ENCODE measurements at regions not wholly inside any gene's neighbourhood (a gene's known extent, or its start where the extent isn't known, plus 50 kb on each side); places are given as distances from the start of the nearest gene placed in this dataset.

- no peak overlapping the region for H3K4me3 ChIP-seq (ENCODE audit: low read depth, low read length)
Measured at GRCh38 chr6:28585335-28585734, 59.7 kb downstream of the GPX5 start.

GRCh38 chr6:28586324-28586723, 60.6 kb downstream of the GPX5 start:
- peak overlapping the region; percentile 96 for H3K4me3 ChIP-seq (ENCODE audit: low read depth, low read length)

GRCh38 chr6:28586962-28587745, 61.5 kb downstream of the GPX5 start:
- H3K4me3 ChIP-seq (ENCODE audit: low read depth, low read length) = peak overlapping the region; percentile 96

GRCh38 chr6:28587746-28588075, 62.0 kb downstream of the GPX5 start:
- peak overlapping the region; percentile 96 for H3K4me3 ChIP-seq (ENCODE audit: low read depth, low read length)

- no peak overlapping the region for H3K4me3 ChIP-seq (ENCODE audit: low read depth, low read length)
Measured at GRCh38 chr6:28588666-28589065, 63.0 kb downstream of the GPX5 start.

GRCh38 chr6:28589234-28589956, 63.7 kb downstream of the GPX5 start:
- peak overlapping the region; percentile 55 for H3K4me3 ChIP-seq (ENCODE audit: low read depth, low read length)

- H3K4me3 ChIP-seq (ENCODE audit: low read depth, low read length) = peak overlapping the region; percentile 55
Measured at GRCh38 chr6:28589957-28590349, 64.3 kb downstream of the GPX5 start.

- peak overlapping the region; percentile 80 for H3K4me3 ChIP-seq (ENCODE audit: low read depth, low read length)
Measured at GRCh38 chr6:28597217-28597835, 71.6 kb downstream of the GPX5 start.

- peak overlapping the region; percentile 80 for H3K4me3 ChIP-seq (ENCODE audit: low read depth, low read length)
Measured at GRCh38 chr6:28597924-28598722, 72.4 kb downstream of the GPX5 start.

- no peak overlapping the region for H3K4me3 ChIP-seq (ENCODE audit: low read depth, low read length)
Measured at GRCh38 chr6:28598757-28599686, 73.3 kb downstream of the GPX5 start.

GRCh38 chr6:28600245-28600644, 74.6 kb downstream of the GPX5 start:
- H3K4me3 ChIP-seq (ENCODE audit: low read depth, low read length) = no peak overlapping the region

GRCh38 chr6:28603891-28604290, 78.2 kb downstream of the GPX5 start:
- H3K4me3 ChIP-seq (ENCODE audit: low read depth, low read length) = no peak overlapping the region

- peak overlapping the region; percentile 64 for H3K4me3 ChIP-seq (ENCODE audit: low read depth, low read length)
Measured at GRCh38 chr6:28606424-28607391, 81.0 kb downstream of the GPX5 start.

GRCh38 chr6:28607990-28608389, 82.3 kb downstream of the GPX5 start:
- H3K4me3 ChIP-seq (ENCODE audit: low read depth, low read length) = no peak overlapping the region

GRCh38 chr6:28609672-28610071, 84.0 kb downstream of the GPX5 start:
- no peak overlapping the region for H3K4me3 ChIP-seq (ENCODE audit: low read depth, low read length)

GRCh38 chr6:28615616-28615954, 89.9 kb downstream of the GPX5 start:
- H3K4me3 ChIP-seq (ENCODE audit: low read depth, low read length) = no peak overlapping the region

GRCh38 chr6:28615955-28616747, 90.5 kb downstream of the GPX5 start:
- H3K4me3 ChIP-seq (ENCODE audit: low read depth, low read length) = peak overlapping the region; percentile 25

- no peak overlapping the region for H3K4me3 ChIP-seq (ENCODE audit: low read depth, low read length)
Measured at GRCh38 chr6:28618898-28619555, 93.3 kb downstream of the GPX5 start.

Data from iPS-11a (cell line).